Mucosa of descending colon (tissue), 3 donors: ENCODE measurements at regions not wholly inside any gene's neighbourhood (a gene's known extent, or its start where the extent isn't known, plus 50 kb on each side); places are given as distances from the start of the nearest gene placed in this dataset.

Source experiments
- ATAC-seq: fragments of 200-7000 bp; cut with Tn5 transposase; one replicate; pipeline ENCODE4 v1.9.1; 2020; ENCODE audit warnings: mild to moderate bottlenecking, moderate library complexity
- DNase-seq, 3 donors: peaks; one replicate each; pipeline ENCODE4 v3.0.0-alpha.2; 2020
- H3K36me3 ChIP-seq: fragments of 200-600 bp; one replicate; pipeline ENCODE4 v1.8.0; 2021; ENCODE audit warnings: low read depth, mild to moderate bottlenecking
- H3K4me1 ChIP-seq: fragments of 200-600 bp; one replicate; pipeline ENCODE4 v1.8.0; 2021; ENCODE audit warnings: low read depth, mild to moderate bottlenecking
- H3K4me3 ChIP-seq: fragments of 200-600 bp; one replicate; pipeline ENCODE4 v1.8.0; 2021; ENCODE audit warnings: mild to moderate bottlenecking
- H3K9me3 ChIP-seq: fragments of 200-600 bp; one replicate; pipeline ENCODE4 v1.8.0; 2021; ENCODE audit warnings: mild to moderate bottlenecking
- CTCF ChIP-seq: fragments of 200-600 bp; IDR thresholded peaks from one replicate; pipeline ENCODE4 v1.8.0; 2022; ENCODE audit warnings: antibody characterized with exemption, mild to moderate bottlenecking
- intact Hi-C, 2 donors: fragments of 100-400 bp; cut with DNase I in 1 of 2; cut with micrococcal nuclease in 1 of 2; formaldehyde crosslinking; loops; one replicate each; pipeline versions ENCODE4 v1.11.0 to v1.11.1; 2022; cut with DNase I, micrococcal nuclease
- donor health status: DM: no; HTN: no; CAD: no; lungs with moderate emphysema.
- donor health status: DM: no; HTN: no; CAD: no.
- donor health status: DM: no; HTN: yes; CAD: no.

- ATAC-seq = no peak
- Histone ChIP-seq H3K4me3 (no peak overlapping the region), H3K9me3 (no peaks in the 10 kb centered on the region), H3K36me3 (no peaks in the 10 kb centered on the region), H3K4me1 (no peaks in the 10 kb centered on the region)
- intact Hi-C loops = no loop called here
- no peak for TF ChIP-seq CTCF
- DNase-seq = no peak
Observed at GRCh38 chr17:72362376-72363088, 241.7 kb downstream of the SOX9 start.

DNA sequence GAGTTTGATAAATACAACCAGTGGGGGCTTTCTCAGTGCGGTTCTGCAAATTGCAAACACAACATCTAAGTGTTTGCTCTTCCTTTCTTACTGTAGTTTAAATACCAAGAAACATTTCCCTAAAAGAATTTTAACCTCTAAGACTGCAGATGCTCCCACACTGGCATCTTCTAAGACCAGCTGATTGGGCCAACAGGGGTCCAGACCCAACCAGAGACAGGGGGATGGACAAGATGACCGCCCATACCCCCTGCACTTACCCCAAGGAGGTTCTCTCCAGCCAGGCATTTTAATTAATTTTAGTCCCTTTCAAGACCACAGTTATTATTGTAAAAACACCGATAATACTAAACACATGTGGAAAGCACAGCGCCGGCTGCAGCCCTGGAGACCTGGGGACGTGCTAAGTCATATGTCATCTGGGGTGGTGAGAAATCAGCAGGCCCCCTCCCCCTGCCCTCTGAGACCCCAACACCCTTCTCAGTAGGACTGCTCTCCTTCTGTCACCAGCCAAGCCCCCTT lies 242.3 kb downstream of the SOX9 start:
- Histone ChIP-seq H3K4me1 (no peaks in the 10 kb centered on the region), H3K4me3 (no peak overlapping the region), H3K9me3 (no peaks in the 10 kb centered on the region), H3K36me3 (no peaks in the 10 kb centered on the region)
- no peak for DNase-seq
- TF ChIP-seq CTCF = no peak
- ATAC-seq = no peak
- intact Hi-C loops = no loop called here

GRCh38 chr17:72365857-72366414 lies 245.1 kb downstream of the SOX9 start:
- no peaks in the 10 kb centered on the region for H3K9me3 ChIP-seq
- no peak overlapping the region for H3K4me3 ChIP-seq
- no peaks in the 10 kb centered on the region for H3K36me3 ChIP-seq
- no peaks in the 10 kb centered on the region for H3K4me1 ChIP-seq
- DNase-seq = no peak
- intact Hi-C loops = no loop called here
- no peak for ATAC-seq
- TF ChIP-seq CTCF = no peak

- ATAC-seq = no peak
- no peaks in the 10 kb centered on the region for H3K36me3 ChIP-seq
- no peak overlapping the region for H3K4me3 ChIP-seq
- no peaks in the 10 kb centered on the region for H3K9me3 ChIP-seq
- intact Hi-C loops = no loop called here
- TF ChIP-seq CTCF = no peak
- no peak for DNase-seq
- H3K4me1 ChIP-seq = no peaks in the 10 kb centered on the region
Observed at GRCh38 chr17:72366626-72367025, 245.8 kb downstream of the SOX9 start.

DNA sequence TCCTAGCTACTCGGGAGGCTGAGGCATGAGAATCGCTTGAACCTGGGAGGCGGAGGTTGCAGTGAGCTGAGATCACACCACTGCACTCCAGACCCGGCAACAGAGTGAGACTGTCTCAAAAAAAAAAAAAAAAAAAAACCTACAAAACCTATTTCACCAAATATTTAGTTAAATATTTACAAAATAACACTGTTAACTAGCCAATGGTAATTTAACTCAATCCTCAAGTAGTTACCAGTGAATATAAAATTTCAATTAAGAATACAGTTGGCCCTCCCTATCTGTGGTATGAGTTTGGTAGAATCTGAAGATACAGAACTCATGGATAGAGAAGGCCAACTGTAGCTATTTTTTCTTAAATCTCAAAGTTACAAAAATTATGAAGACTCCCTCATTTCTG lies 247.4 kb downstream of the SOX9 start:
- intact Hi-C loops = no loop called here
- Histone ChIP-seq H3K4me3 (no peak overlapping the region), H3K9me3 (no peaks in the 10 kb centered on the region), H3K36me3 (no peaks in the 10 kb centered on the region), H3K4me1 (no peaks in the 10 kb centered on the region)
- ATAC-seq = no peak
- DNase-seq = no peak
- TF ChIP-seq CTCF = no peak
